ENCODE measurements at regions not wholly inside any gene's neighbourhood (a gene's known extent, or its start where the extent isn't known, plus 50 kb on each side); places are given as distances from the start of the nearest gene placed in this dataset.
A peak's percentile ranks its signal among the peaks of the same experiment; 100 is the strongest.

- Histone ChIP-seq H3K9ac (ENCODE audit: low read depth, low read length, poor library complexity, severe bottlenecking) (no peak overlapping the region), H3K9me3 (ENCODE audit: insufficient read depth, low read depth, low read length) (no peaks in the 10 kb centered on the region), H3K4me1 (ENCODE audit: insufficient read depth, low read length, poor library complexity, severe bottlenecking) (no peaks in the 10 kb centered on the region), H4K20me1 (ENCODE audit: insufficient read depth, low read length, poor library complexity, severe bottlenecking) (no peaks in the 10 kb centered on the region), H3K4me2 (ENCODE audit: low read depth, low read length, poor library complexity, severe bottlenecking) (peak overlapping the region; percentile 58), H3K9me2 (replicated peaks; ENCODE audit: low read depth, low read length) (no peaks in the 10 kb centered on the region), H3K4me3 (ENCODE audit: low read length, poor library complexity, severe bottlenecking) (peak overlapping the region; percentile 63), H3K79me2 (ENCODE audit: insufficient read depth, low read length) (no peaks in the 10 kb centered on the region), H3K36me3 (ENCODE audit: insufficient read depth, low read length) (no peaks in the 10 kb centered on the region), H3K27me3 (ENCODE audit: insufficient read depth, low read length, poor library complexity, severe bottlenecking) (peaks cover 36% of the 10 kb centered on the region), H3F3A (ENCODE audit: low read depth) (no peaks in the 10 kb centered on the region), H2AFZ (ENCODE audit: low read length) (peak overlapping the region; percentile 75; the same call in 1 of the 2 replicates)
- no peak for TF ChIP-seq EZH2phosphoT487 (IDR thresholded peaks at IDR 0.05; ENCODE audit: borderline replicate concordance)
- TF ChIP-seq, protein P1, sequence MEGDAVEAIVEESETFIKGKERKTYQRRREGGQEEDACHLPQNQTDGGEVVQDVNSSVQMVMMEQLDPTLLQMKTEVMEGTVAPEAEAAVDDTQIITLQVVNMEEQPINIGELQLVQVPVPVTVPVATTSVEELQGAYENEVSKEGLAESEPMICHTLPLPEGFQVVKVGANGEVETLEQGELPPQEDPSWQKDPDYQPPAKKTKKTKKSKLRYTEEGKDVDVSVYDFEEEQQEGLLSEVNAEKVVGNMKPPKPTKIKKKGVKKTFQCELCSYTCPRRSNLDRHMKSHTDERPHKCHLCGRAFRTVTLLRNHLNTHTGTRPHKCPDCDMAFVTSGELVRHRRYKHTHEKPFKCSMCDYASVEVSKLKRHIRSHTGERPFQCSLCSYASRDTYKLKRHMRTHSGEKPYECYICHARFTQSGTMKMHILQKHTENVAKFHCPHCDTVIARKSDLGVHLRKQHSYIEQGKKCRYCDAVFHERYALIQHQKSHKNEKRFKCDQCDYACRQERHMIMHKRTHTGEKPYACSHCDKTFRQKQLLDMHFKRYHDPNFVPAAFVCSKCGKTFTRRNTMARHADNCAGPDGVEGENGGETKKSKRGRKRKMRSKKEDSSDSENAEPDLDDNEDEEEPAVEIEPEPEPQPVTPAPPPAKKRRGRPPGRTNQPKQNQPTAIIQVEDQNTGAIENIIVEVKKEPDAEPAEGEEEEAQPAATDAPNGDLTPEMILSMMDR (conservative IDR thresholded peaks at IDR 0.05; ENCODE audit: low read length) = no peak
These were observed 200.3 kb upstream of the CAND1 start for GRCh38 chr12:67068761-67069450.

DNA sequence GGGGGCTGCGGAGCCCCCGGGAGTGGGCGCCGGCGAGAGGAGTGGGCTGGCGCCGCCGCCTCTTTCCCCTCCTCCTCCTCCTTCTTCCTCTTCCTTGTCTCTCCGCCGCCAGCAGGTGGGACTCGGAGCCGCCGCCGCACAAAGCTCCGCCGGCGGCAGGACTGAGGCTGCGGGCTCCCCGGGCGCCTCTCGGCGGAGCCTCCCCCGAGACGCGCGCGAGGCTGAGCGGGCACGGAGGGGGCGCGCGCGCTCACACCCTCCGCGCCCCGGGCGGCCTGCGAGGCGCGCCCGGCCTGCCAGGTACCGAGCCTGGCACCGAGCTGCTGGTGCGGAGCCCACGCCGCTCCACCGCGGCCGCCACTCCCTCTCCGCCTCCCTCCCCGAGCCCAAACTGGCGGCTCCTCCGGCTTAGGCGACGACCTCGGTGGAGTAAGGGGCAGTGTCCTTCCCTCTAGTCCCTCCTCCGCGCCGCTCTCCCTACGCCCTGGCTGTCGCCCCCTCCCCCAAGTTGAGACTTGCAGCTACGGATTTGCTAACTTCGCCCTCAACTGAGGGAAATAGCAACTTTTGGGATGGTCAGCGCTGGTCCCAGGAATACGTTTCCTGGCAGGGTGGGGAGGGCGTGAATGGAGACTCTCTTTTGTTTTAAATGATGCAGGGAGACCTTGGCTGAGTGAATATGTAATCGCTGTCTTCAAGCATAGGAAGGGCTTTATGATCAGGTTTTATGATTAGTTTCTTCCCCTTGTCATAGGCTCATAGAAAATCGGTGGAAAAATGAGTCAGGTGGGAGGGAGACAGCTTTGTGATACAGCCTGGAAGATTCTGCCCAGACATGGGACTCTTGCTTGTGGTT is 199.5 kb upstream of the CAND1 start:
- H3K4me3 ChIP-seq (ENCODE audit: low read length, poor library complexity, severe bottlenecking) = peak overlapping the region; percentile 63
- H3K27me3 ChIP-seq (ENCODE audit: insufficient read depth, low read length, poor library complexity, severe bottlenecking) = peaks cover 36% of the 10 kb centered on the region
- H3K9me3 ChIP-seq (ENCODE audit: insufficient read depth, low read depth, low read length) = no peaks in the 10 kb centered on the region
- H3K79me2 ChIP-seq (ENCODE audit: insufficient read depth, low read length) = no peaks in the 10 kb centered on the region
- H3K4me2 ChIP-seq (ENCODE audit: low read depth, low read length, poor library complexity, severe bottlenecking) = peak overlapping the region; percentile 53
- no peak for TF ChIP-seq EZH2phosphoT487 (IDR thresholded peaks at IDR 0.05; ENCODE audit: borderline replicate concordance)
- TF ChIP-seq, protein P1 (conservative IDR thresholded peaks at IDR 0.05; ENCODE audit: low read length) = no peak
- no peaks in the 10 kb centered on the region for H3K4me1 ChIP-seq (ENCODE audit: insufficient read depth, low read length, poor library complexity, severe bottlenecking)
- H3K9me2 ChIP-seq (replicated peaks; ENCODE audit: low read depth, low read length) = no peaks in the 10 kb centered on the region
- no peaks in the 10 kb centered on the region for H3F3A ChIP-seq (ENCODE audit: low read depth)
- H2AFZ ChIP-seq (ENCODE audit: low read length) = peak overlapping the region; percentile 38; the same call in 1 of the 2 replicates
- no peaks in the 10 kb centered on the region for H3K36me3 ChIP-seq (ENCODE audit: insufficient read depth, low read length)
- H4K20me1 ChIP-seq (ENCODE audit: insufficient read depth, low read length, poor library complexity, severe bottlenecking) = no peaks in the 10 kb centered on the region
- H3K9ac ChIP-seq (ENCODE audit: low read depth, low read length, poor library complexity, severe bottlenecking) = no peak overlapping the region

GRCh38 chr12:67070307-67070600 is 198.9 kb upstream of the CAND1 start:
- Histone ChIP-seq H3F3A (ENCODE audit: low read depth) (no peaks in the 10 kb centered on the region), H3K9me2 (replicated peaks; ENCODE audit: low read depth, low read length) (no peaks in the 10 kb centered on the region), H3K4me1 (ENCODE audit: insufficient read depth, low read length, poor library complexity, severe bottlenecking) (no peaks in the 10 kb centered on the region), H3K79me2 (ENCODE audit: insufficient read depth, low read length) (no peaks in the 10 kb centered on the region), H3K36me3 (ENCODE audit: insufficient read depth, low read length) (no peaks in the 10 kb centered on the region), H3K4me3 (ENCODE audit: low read length, poor library complexity, severe bottlenecking) (no peak overlapping the region), H3K4me2 (ENCODE audit: low read depth, low read length, poor library complexity, severe bottlenecking) (no peak overlapping the region), H3K27me3 (ENCODE audit: insufficient read depth, low read length, poor library complexity, severe bottlenecking) (peaks cover 36% of the 10 kb centered on the region), H4K20me1 (ENCODE audit: insufficient read depth, low read length, poor library complexity, severe bottlenecking) (no peaks in the 10 kb centered on the region), H3K9me3 (ENCODE audit: insufficient read depth, low read depth, low read length) (no peaks in the 10 kb centered on the region), H2AFZ (ENCODE audit: low read length) (no peak overlapping the region), H3K9ac (ENCODE audit: low read depth, low read length, poor library complexity, severe bottlenecking) (no peak overlapping the region)
- TF ChIP-seq, protein P1 (conservative IDR thresholded peaks at IDR 0.05; ENCODE audit: low read length) = no peak
- TF ChIP-seq EZH2phosphoT487 (IDR thresholded peaks at IDR 0.05; ENCODE audit: borderline replicate concordance) = no peak

Data from Loucy (cell line).